HCT116 (cell line): ENCODE measurements at regions not wholly inside any gene's neighbourhood (a gene's known extent, or its start where the extent isn't known, plus 50 kb on each side); places are given as distances from the start of the nearest gene placed in this dataset.

Experiments
- ATAC-seq: fragments of 200-7000 bp; cut with Tn5 transposase; 2 replicates; pipeline ENCODE4 v1.9.1; 2020; ENCODE audit warnings: mild to moderate bottlenecking, moderate library complexity
- BruUV-seq: library from RNA; stranded (reverse); fragments of 400-500 nt; replicated peaks from 2 replicates; lab custom pipeline; 2021; lab: Mats Ljungman, UMichigan
- CTCF ChIA-PET: fragments of 300-600 bp; sonication (Branson Sonifier 250); formaldehyde crosslinking; loops from one replicate; lab custom pipeline; 2021; ENCODE audit warnings: antibody characterized with exemption; lab: Charles Lee
- POLR2A ChIA-PET: fragments of 300-600, 350-600 bp; sonication (Branson Sonifier 250); formaldehyde crosslinking; loops from one replicate; lab custom pipeline; 2021; ENCODE audit warnings: antibody characterized with exemption; lab: Charles Lee
- RAD21 ChIA-PET, 2 experiments: fragments of 300-600 bp; sonication (Branson Sonifier 250); formaldehyde crosslinking; loops; one replicate each; lab custom pipeline; 2023; ENCODE audit warnings: low total read pairs in 2 of 2; ENCODE audit not compliant: uncharacterized antibody in 2 of 2, unreplicated experiment in 2 of 2, low non-redundant PET in 1 of 2; lab: Charles Lee
- DNase-seq: peaks from one replicate; pipeline ENCODE4 v3.0.0-alpha.2; 2010; ENCODE audit warnings: low read depth, low spot score
- H2AFZ ChIP-seq: fragments of 200-600 bp; shearing (Covaris generic), sonication (generic); 2 replicates; pipeline ENCODE4 v1.6.1; 2017; ENCODE audit warnings: low read depth, mixed run types, mixed read lengths, antibody characterized with exemption, low read length; ENCODE audit not compliant: poor library complexity, severe bottlenecking
- H3K27ac ChIP-seq: 2 replicates; pipeline ENCODE4 v1.5.1; 2012; ENCODE audit warnings: low read depth, low read length
- H3K27me3 ChIP-seq: fragments of 200-600 bp; sonication (generic); 2 replicates; pipeline ENCODE4 v1.6.1; 2016; ENCODE audit warnings: mixed run types, low read length, mixed read lengths; ENCODE audit not compliant: insufficient read depth
- H3K36me3 ChIP-seq, 2 experiments: fragments of 200-500 bp in 1 of 2; fragments of 200-600 bp in 1 of 2; sonication (Bioruptor generic) in 1 of 2; sonication (generic) in 1 of 2; 2 replicates each; pipeline versions ENCODE4 v1.5.1 to v1.6.1; 2014 to 2016; ENCODE audit warnings: low read length in 2 of 2, inconsistent platforms in 1 of 2, mixed read lengths in 1 of 2, mixed run types in 1 of 2; ENCODE audit not compliant: insufficient read depth in 2 of 2, control insufficient read depth in 1 of 2
- H3K4me1 ChIP-seq, 2 experiments: fragments of 200-600 bp in 1 of 2; sonication (generic) in 1 of 2; 2 replicates each; pipeline versions ENCODE4 v1.5.1 to v1.6.1; 2012 to 2017; ENCODE audit warnings: low read length in 2 of 2, inconsistent platforms in 1 of 2, mild to moderate bottlenecking in 1 of 2, mixed read lengths in 1 of 2, mixed run types in 1 of 2, moderate library complexity in 1 of 2; ENCODE audit not compliant: insufficient read depth in 2 of 2, control insufficient read depth in 1 of 2
- H3K4me2 ChIP-seq: fragments of 200-600 bp; sonication (generic); 2 replicates; pipeline ENCODE4 v1.6.1; 2017; ENCODE audit warnings: mixed run types, low read length, mixed read lengths
- H3K4me3 ChIP-seq, 2 experiments: fragments of 200-600 bp in 1 of 2; sonication (generic) in 1 of 2; replicated peaks in 1 of 2; 2 replicates each; pipeline ENCODE4 v1.5.1; 2011 to 2016; ENCODE audit warnings: low read length in 2 of 2, control low read depth in 1 of 2, low read depth in 1 of 2, mild to moderate bottlenecking in 1 of 2, mixed read lengths in 1 of 2, mixed run types in 1 of 2
- H3K79me2 ChIP-seq: fragments of 200-600 bp; sonication (generic); 2 replicates; pipeline ENCODE4 v1.6.1; 2017; ENCODE audit warnings: mild to moderate bottlenecking, mixed run types, low read length, moderate library complexity, mixed read lengths; ENCODE audit not compliant: insufficient read depth
- H3K9ac ChIP-seq: fragments of 200-600 bp; sonication (generic); 2 replicates; pipeline ENCODE4 v1.6.1; 2016; ENCODE audit warnings: low read length, mixed read lengths
- H3K9me2 ChIP-seq: fragments of 200-600 bp; sonication (generic), shearing (Covaris generic); 2 replicates; pipeline ENCODE4 v1.6.1; 2017; ENCODE audit warnings: mixed run types, mild to moderate bottlenecking, moderate library complexity; ENCODE audit not compliant: insufficient read depth
- H3K9me3 ChIP-seq, 2 experiments: fragments of 200-500 bp in 1 of 2; fragments of 200-600 bp in 1 of 2; sonication (Bioruptor generic) in 1 of 2; sonication (generic) in 1 of 2; 2 replicates each; pipeline ENCODE4 v1.6.1; 2014 to 2017; ENCODE audit warnings: low read length in 2 of 2, mixed read lengths in 2 of 2, inconsistent platforms in 1 of 2, low read depth in 1 of 2, mild to moderate bottlenecking in 1 of 2, mixed run types in 1 of 2, moderate library complexity in 1 of 2; ENCODE audit not compliant: control insufficient read depth in 1 of 2, insufficient read depth in 1 of 2
- H4K20me1 ChIP-seq: fragments of 200-600 bp; sonication (generic), shearing (Covaris generic); 2 replicates; pipeline ENCODE4 v1.6.1; 2017; ENCODE audit warnings: mixed run types, mild to moderate bottlenecking, moderate library complexity; ENCODE audit not compliant: insufficient read depth
- ATF3 ChIP-seq: IDR thresholded peaks from 2 replicates; pipeline ENCODE4 v1.6.1; 2012
- CEBPB ChIP-seq: IDR thresholded peaks from 2 replicates; pipeline ENCODE4 v1.6.1; 2012; ENCODE audit warnings: low read depth
- CTCF ChIP-seq, 3 experiments: fragments of 200-600 bp in 1 of 3; sonication (generic) in 1 of 3; IDR thresholded peaks in 2 of 3; conservative IDR thresholded peaks in 1 of 3; 2 replicates each; pipeline ENCODE4 v1.5.1; 2012 to 2017; ENCODE audit warnings: low read depth in 2 of 3, low read length in 2 of 3, antibody characterized with exemption in 1 of 3, borderline replicate concordance in 1 of 3, control low read depth in 1 of 3, mild to moderate bottlenecking in 1 of 3, mixed read lengths in 1 of 3, mixed run types in 1 of 3, moderate library complexity in 1 of 3; ENCODE audit not compliant: insufficient read depth in 1 of 3
- EZH2 ChIP-seq: fragments of 200-600 bp; sonication (generic); IDR thresholded peaks from 2 replicates; pipeline ENCODE4 v1.6.1; 2017; ENCODE audit warnings: antibody characterized with exemption, mixed run types
- EZH2phosphoT487 ChIP-seq: fragments of 200-600 bp; IDR thresholded peaks from 2 replicates; pipeline ENCODE4 v1.6.1; 2018; ENCODE audit warnings: antibody characterized with exemption, borderline replicate concordance
- FOSL1 ChIP-seq: IDR thresholded peaks from 2 replicates; pipeline ENCODE4 v1.6.1; 2012; ENCODE audit warnings: low read depth
- JUND ChIP-seq: IDR thresholded peaks from 2 replicates; pipeline ENCODE4 v1.6.1; 2012
- POLR2A ChIP-seq: IDR thresholded peaks from 2 replicates; pipeline ENCODE4 v1.7.0; 2011; ENCODE audit warnings: borderline replicate concordance; ENCODE audit not compliant: insufficient read depth, insufficient read length; ENCODE audit errors: extremely low read depth
- RAD21 ChIP-seq: IDR thresholded peaks from 2 replicates; pipeline ENCODE4 v1.6.1; 2012; ENCODE audit warnings: low read depth, mild to moderate bottlenecking
- REST ChIP-seq: IDR thresholded peaks from 2 replicates; pipeline ENCODE4 v1.6.1; 2012; ENCODE audit warnings: low read depth
- SIN3A ChIP-seq: IDR thresholded peaks from 2 replicates; pipeline ENCODE4 v1.6.1; 2012; ENCODE audit warnings: low read depth
- SRF ChIP-seq: IDR thresholded peaks from 2 replicates; pipeline ENCODE4 v1.6.1; 2012; ENCODE audit warnings: low read depth
- ZNF274 ChIP-seq: fragments of 200-500 bp; sonication (Bioruptor generic); IDR thresholded peaks from 2 replicates; pipeline ENCODE4 v1.6.1; 2014; ENCODE audit warnings: mild to moderate bottlenecking, low read depth, low read length, inconsistent platforms
- intact Hi-C: fragments of 100-400 bp; cut with micrococcal nuclease; formaldehyde crosslinking; loops from 2 replicates; pipeline ENCODE4 v1.10.0; 2022

- Histone ChIP-seq H4K20me1 (no peaks in the 10 kb centered on the region), H3K9me2 (no peaks in the 10 kb centered on the region), H2AFZ (no peak overlapping the region), H3K36me3 (no peaks in the 10 kb centered on the region), H3K9me3 (no peaks in the 10 kb centered on the region), H3K27ac (no peak overlapping the region), H3K79me2 (no peaks in the 10 kb centered on the region), H3K4me3 (no peak overlapping the region), H3K4me2 (no peak overlapping the region), H3K27me3 (no peaks in the 10 kb centered on the region), H3K4me1 (peaks cover 3 to 22% of the 10 kb centered on the region in 2 experiments), H3K9ac (no peak overlapping the region)
- POLR2A ChIA-PET: interaction anchor here (0.9 kb wide), 1 partner anchor 10 kb away, joined by 3 read pairs; no protein-coding TSS in a partner anchor
- RAD21 ChIA-PET: no interaction called here
- intact Hi-C loops: no loop called here
- CTCF ChIA-PET: interaction anchor here (0.9 to 2.0 kb wide), 4 partner anchors 8 to 324 kb away, joined by 3 to 7 read pairs (median 4); partner anchors contain the start of gene TLE1
- no TSS peak for BruUV-seq
- DNase-seq (no peak), ATAC-seq (no peak)
- TF ChIP-seq ATF3 (no peak), SRF (no peak), FOSL1 (no peak), ZNF274 (no peak), EZH2 (no peak)
These were observed 80.9 kb upstream of the SPATA31D4 start for GRCh38 chr9:81847181-81847915.

- Histone ChIP-seq H3K79me2 (no peaks in the 10 kb centered on the region), H3K36me3 (no peaks in the 10 kb centered on the region), H3K27me3 (no peaks in the 10 kb centered on the region), H2AFZ (peak overlapping the region; percentile 79), H3K9me3 (no peaks in the 10 kb centered on the region), H3K9ac (no peak overlapping the region), H3K27ac (no peak overlapping the region), H3K4me3 (no peak overlapping the region), H3K4me1 (peaks cover 3 to 15% of the 10 kb centered on the region in 2 experiments; a peak in 2 of 4 replicates), H4K20me1 (no peaks in the 10 kb centered on the region), H3K9me2 (no peaks in the 10 kb centered on the region), H3K4me2 (no peak overlapping the region)
- no TSS peak for BruUV-seq
- ATAC-seq (no peak), DNase-seq (no peak)
- no peak for TF ChIP-seq EZH2phosphoT487
- TF ChIP-seq SIN3A: no peak
- peak; percentile 11 to 45 (median 33); a peak in 4 of 6 replicates for TF ChIP-seq CTCF (IDR thresholded peaks at IDR 0.05 in 2 of 3, conservative IDR thresholded peaks at IDR 0.05 in 1 of 3; ENCODE audit: borderline replicate concordance in 1 of 3, insufficient read depth in 1 of 3, low read depth in 2 of 3, low read length in 2 of 3)
- TF ChIP-seq REST: no peak
- TF ChIP-seq CEBPB: no peak
- TF ChIP-seq JUND: no peak
- TF ChIP-seq RAD21: peak; percentile 58
- no peak for TF ChIP-seq POLR2A
- TF ChIP-seq SRF: no peak
- ChIA-PET RAD21 (no interaction called here), POLR2A (no interaction called here), CTCF (interaction anchor here (0.9 to 2.0 kb wide), 5 partner anchors 9 to 326 kb away, joined by 3 to 7 read pairs (median 4); partner anchors contain the start of gene TLE1)
- intact Hi-C loops: loop anchor here (2.0 kb wide), 1 partner anchor 326 kb away; no protein-coding TSS in a partner anchor
These were observed 79.8 kb upstream of the SPATA31D4 start for GRCh38 chr9:81848472-81848871.
